GM18951 (cell line): ENCODE measurements at regions not wholly inside any gene's neighbourhood (a gene's known extent, or its start where the extent isn't known, plus 50 kb on each side); places are given as distances from the start of the nearest gene placed in this dataset.

Source experiments
- POLR2A ChIP-seq: IDR thresholded peaks from 4 replicates; pipeline ENCODE4 v1.6.1; 2011; ENCODE audit warnings: mild to moderate bottlenecking; ENCODE audit not compliant: insufficient read length, insufficient read depth; ENCODE audit errors: extremely low read depth
- in situ Hi-C: fragments of 300-500 bp; cut with MboI; formaldehyde crosslinking; loops from one replicate; pipeline ENCODE4 v1.12.0; 2022; ENCODE audit warnings: low sequenced_read_pairs, mixed read lengths, inconsistent platforms; ENCODE audit not compliant: unreplicated experiment

DNA sequence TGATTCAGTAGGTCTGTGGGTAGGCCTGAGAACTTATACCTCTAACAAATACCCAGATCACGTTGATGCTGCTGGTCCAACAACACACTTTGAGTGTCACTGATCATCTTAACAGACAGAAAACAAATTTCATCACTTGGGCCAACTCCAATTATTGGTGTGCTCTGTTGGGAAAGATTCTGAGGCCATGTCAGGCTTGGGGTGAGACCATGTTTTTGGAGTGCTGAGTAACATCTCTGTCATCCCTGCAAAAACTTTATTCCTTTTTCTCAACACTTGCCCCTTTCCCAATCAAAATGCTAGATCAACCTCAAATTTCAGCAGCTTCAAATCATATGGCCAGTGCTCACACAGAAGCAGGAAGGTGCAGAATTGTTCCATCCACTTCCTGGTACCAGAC lies 108.8 kb upstream of the TENT5A start:
- no peak for TF ChIP-seq POLR2A
- in situ Hi-C loops = no loop called here

DNA sequence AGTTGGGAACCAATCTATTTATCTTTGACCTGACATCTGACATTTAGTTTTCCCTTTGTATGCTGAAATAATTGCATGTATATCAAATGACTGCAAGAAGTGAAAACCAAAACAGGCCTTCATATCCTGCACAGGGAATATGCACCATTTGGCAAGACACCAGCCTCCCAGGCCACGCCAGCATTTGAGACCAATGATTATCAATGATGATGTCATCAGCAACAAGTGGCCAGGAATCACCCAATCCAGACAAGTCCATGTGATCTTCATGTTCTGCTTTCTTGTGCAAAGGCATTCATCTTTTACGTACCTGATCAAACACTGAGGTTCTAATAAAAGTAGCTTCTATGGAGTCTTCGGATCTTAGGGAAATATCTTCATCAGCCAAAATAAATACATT lies 107.4 kb upstream of the TENT5A start:
- no peak for TF ChIP-seq POLR2A
- in situ Hi-C loops = no loop called here

DNA sequence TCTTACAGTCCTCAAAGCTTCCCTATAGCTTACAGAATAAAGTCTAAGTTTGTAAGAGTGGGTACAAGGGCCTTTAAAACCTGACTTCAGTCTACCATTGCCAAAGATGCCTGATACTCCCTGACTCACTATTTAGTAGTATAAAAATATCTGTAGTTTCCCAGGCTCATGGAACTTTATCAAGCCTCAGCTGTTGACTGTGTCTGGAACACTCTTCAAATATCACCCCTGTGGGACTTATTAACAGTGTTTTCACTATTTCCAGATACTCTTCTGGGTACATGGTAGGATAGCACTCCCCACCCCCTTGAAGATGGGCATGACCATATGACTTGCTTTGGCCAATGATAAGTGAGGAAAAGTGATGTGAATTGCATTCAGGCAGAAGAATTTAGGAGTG lies 105.3 kb upstream of the TENT5A start:
- in situ Hi-C loops = no loop called here

DNA sequence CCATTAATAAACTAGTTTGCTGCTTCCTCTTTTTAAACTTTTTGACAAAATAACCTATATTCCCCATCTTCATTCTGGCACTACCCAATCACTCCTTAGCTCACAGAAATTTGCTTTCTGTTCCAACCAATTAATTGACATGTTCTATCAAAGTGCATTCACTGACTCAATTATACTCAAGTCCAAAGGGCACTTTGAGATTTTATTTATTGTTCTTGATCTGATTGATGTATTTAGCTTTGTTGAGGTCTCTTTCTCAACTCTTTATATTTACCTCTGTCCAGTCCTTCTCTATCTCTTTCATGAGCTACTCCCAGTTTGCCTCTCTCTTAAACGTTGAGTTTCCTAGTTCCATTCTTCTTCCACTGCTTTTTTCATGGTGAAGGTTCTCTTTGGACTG lies 104.4 kb upstream of the TENT5A start:
- in situ Hi-C loops = no loop called here
- no peak for TF ChIP-seq POLR2A

More for the DNA sequence above, 105.3 kb upstream of the TENT5A start:
- no peak for TF ChIP-seq POLR2A

DNA sequence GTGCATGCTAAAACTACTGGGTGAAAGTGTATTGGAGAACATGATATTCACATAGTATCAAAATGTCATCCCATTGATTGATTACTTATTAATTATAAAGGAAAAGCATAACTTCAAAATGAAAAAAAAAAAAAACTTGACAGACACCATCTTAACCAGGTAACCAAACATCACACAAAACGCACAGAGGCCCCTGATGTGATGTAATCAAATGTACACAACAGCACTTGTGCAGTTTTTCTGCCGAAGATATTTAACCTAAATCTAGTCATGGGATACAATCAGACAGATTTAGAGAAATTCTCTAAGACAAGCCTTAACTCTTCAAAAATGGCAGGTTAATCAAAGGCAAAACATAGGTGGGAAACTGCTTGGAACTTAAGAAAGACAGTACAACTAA lies 102.0 kb upstream of the TENT5A start:
- no peak for TF ChIP-seq POLR2A
- in situ Hi-C loops = no loop called here

DNA sequence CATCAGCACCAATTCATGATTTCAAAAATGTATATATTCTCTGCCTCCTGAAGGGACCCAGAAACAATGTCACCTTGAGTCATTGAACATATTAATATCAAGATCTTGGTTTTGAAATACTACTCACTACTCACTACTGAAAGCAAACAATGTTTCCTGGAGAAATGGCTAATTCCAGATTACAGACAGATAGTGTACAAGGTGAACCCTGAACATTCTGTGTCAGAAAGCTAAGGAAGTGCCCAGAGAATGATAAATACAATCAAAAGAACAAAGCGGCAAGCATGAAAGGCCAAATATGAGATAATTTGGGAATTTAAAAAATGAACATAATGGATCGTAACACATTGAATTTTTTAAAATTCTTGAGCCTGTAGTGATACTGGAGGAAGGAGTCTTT lies 101.5 kb upstream of the TENT5A start:
- in situ Hi-C loops = no loop called here
- TF ChIP-seq POLR2A = no peak

DNA sequence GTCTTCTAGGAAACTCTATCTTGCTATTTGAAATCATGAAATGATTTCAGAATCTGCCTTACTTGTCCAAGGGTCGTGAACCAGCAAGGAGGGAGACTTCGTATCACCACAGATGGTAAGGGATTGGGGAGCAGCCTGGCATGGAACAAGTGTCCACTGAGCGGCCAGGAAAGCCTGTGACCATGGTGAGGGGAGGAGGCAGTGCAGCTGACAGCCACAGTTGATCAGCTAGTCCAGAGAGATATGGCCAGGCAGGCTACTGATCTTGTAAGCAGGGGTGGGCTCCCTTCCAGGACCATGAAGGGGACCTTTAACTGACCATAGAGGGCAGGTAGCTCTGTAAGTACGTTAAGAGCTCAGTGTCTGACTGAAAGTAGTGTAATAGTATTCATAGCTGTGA lies 96.8 kb upstream of the TENT5A start:
- TF ChIP-seq POLR2A = no peak
- in situ Hi-C loops = no loop called here

DNA sequence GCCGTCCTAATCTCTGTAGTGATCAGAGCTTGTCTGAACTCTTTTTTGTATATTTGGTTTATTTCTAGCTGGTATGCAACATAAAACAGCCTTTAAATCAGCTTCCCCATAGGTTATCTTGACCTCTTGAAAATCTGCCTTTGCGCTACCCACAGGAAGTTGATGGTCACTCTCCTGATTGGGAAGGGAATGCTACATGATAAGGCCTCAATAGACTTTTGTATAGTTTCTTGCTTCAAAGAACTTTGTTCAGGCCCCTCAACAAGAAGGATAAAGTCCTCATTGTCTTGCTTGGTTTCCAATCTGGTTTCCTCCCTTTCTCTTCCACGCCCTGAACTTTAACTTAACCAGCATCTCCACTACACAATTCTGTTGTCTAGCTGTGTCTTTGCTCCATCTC lies 95.4 kb upstream of the TENT5A start:
- no peak for TF ChIP-seq POLR2A
- in situ Hi-C loops = no loop called here

DNA sequence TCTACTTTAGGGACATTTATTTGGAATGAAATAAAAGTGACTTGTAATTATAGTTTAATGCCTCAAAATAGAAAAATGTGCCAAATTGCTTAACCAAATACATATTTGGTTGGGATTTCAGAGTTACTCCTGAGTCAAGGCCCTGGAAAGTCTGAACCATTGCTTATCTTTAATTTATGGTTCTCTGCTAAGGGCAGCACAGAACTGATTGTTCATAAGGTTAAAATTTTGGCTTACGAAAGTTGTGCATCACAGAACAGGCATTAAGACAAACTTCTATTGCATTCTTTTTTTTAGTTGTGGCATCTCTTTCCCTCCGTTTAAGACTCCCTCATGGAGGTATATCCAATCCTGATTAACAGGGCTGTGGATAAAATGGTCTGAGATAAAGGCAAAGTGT lies 92.2 kb upstream of the TENT5A start:
- no peak for TF ChIP-seq POLR2A
- in situ Hi-C loops = no loop called here

DNA sequence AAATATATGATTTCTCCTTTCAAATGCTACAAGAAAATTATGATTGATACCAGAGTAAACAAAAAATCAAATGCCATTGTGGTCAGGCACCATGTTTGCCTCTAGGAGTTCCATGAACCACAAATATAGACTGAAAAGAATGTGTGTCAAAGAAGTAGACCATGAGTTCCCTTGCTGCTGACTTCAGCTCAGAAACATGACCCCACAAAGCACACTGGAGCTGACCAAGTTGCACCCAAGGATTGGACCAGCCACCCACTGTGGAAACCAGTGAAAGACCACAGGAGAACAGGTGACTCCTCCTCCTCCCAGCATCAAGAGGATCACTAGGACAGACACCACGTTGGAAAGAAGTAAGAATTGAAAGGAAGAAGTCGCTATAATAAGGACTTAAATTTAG lies 90.8 kb upstream of the TENT5A start:
- in situ Hi-C loops = no loop called here
- no peak for TF ChIP-seq POLR2A

DNA sequence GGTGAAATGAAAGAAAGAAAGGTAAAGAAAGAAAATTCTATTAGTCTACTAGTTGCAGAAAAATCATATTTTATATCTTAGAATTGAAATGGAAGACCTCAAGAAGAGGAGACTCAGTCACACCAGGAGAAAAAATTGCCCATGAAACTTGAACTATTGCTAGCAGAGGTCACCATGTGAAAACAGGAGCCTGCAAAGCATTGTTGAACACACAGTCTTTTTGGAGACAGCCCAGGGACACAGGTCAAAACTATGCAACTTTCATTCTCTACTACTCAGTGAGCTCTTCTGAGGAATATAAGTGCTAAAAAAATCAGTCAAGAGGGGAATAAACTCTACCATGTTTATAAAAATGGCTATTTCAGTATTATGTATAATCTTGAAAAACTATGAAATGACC lies 89.8 kb upstream of the TENT5A start:
- TF ChIP-seq POLR2A = no peak
- in situ Hi-C loops = no loop called here

DNA sequence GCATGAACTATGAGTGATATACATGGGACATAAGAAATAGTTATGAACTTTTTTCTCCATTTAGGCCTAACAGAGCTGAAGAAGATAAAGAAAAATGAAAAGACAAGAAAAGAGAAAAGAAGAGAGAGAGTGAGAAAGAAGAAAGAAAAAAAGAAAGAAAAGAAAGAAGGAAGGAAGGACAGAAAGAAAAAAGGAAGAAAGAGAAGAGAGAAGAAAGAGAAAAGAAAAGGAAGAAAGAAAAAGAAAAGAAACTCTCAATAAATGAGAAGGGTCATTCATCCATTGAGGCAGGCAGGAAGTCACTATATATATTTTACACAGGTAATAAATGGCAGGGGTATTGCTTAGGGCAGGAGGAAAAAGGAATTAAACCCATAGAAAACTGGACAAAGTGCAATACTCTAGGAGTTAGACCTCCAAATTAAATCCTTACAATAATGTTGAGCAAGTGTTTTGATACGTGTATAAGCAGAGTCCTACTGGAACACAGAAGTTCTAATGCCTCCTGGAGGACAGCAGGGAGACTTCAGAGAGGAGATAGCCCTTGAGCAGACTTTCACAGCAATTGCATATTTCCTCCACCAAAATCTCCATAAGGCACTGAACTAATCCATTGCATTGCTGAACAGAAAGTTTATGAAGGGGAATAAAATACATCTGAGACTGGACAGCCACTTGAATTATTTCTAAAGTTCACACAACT lies 86.4 kb upstream of the TENT5A start:
- no peak for TF ChIP-seq POLR2A

DNA sequence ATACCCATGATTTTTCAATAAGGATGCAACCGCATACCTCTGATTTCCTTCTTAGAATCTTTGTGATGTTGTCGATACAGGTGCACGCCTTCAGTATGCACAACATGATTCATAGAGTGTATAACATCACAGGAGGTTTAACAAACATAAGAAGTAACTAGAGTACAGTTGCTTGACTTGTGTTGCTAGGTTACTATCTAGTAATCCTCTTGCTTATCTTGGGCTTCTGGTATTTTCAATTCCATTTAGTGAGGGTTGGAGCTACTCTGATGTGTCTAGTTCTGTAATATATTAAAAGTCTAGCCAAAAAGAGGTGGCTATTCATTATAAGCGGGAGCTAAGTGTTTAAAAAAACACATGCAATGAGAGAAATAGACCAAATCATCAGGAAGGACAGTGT lies 85.5 kb upstream of the TENT5A start:
- TF ChIP-seq POLR2A = no peak

More for the DNA sequence above, 86.4 kb upstream of the TENT5A start:
- in situ Hi-C loops = no loop called here

DNA sequence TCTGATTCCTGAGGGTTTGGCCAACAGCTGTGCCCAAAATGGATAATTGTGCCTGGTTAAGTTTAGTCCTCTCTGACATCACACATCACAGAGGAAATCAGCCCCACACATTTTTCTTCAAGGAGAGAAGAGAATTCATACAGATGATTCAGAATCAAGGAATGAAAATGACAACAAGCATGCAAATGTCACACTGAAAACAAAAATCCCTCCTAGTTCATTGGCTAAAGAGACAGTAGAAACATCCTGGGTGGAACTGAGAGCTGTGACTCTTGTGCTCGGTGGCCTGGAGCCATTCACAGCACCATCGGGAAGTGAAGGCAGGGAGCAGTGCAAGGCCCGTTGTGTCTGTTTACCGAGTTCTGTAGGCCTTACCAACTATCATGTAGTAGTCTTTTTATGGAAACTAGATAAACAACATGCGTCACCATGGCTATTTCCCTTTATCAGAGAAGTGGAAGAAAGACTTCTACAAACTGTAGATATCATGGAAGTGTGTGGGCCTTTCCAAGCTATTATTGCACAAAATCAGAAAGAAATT lies 81.7 kb upstream of the TENT5A start:
- no peak for TF ChIP-seq POLR2A
- in situ Hi-C loops = no loop called here

More for the DNA sequence above, 85.5 kb upstream of the TENT5A start:
- in situ Hi-C loops = no loop called here
